ENCODE measurements at regions not wholly inside any gene's neighbourhood (a gene's known extent, or its start where the extent isn't known, plus 50 kb on each side); places are given as distances from the start of the nearest gene placed in this dataset.
A peak's percentile ranks its signal among the peaks of the same experiment; 100 is the strongest.

- H3K36me3 ChIP-seq (ENCODE audit: control insufficient read depth, insufficient read depth, low read length): no peaks in the 10 kb centered on the region
- DNase-seq: no peak
- Mint-ChIP-seq H3K9me3 (no peaks in the 10 kb centered on the region), H3K27ac (no peak overlapping the region), H3K36me3 (ENCODE audit: low read depth) (no peaks in the 10 kb centered on the region), H3K4me3 (no peak overlapping the region), H3K4me1 (peaks cover 11% of the 10 kb centered on the region), H3K27me3 (ENCODE audit: insufficient read depth) (peaks cover 17% of the 10 kb centered on the region)
- peaks cover 9% of the 10 kb centered on the region for H3K4me1 ChIP-seq (ENCODE audit: control insufficient read depth, insufficient read depth, low read length)
- no peaks in the 10 kb centered on the region for H3K27me3 ChIP-seq (ENCODE audit: control insufficient read depth, insufficient read depth, low read length, poor library complexity, severe bottlenecking)
- WGBS, 2 experiments (ENCODE audit: insufficient coverage in 1 of 2, insufficient read length in 1 of 2): 91 to 94% methylated on average over 2 to 3 of the region's 3 CpGs
- H3K9ac ChIP-seq (ENCODE audit: extremely low read depth, low read length, poor library complexity, severe bottlenecking): no peak overlapping the region
- H3K4me3 ChIP-seq (ENCODE audit: low read length): no peak overlapping the region
- no peak overlapping the region for H3K27ac ChIP-seq (ENCODE audit: low read depth, low read length)
- no peaks in the 10 kb centered on the region for H3K9me3 ChIP-seq (ENCODE audit: control insufficient read depth, low read length)
- no peak for TF ChIP-seq CTCF (conservative IDR thresholded peaks at IDR 0.05)
Measured at GRCh38 chr2:16719485-16719808, 53.8 kb upstream of the CYRIA start.

- no peaks in the 10 kb centered on the region for H3K36me3 ChIP-seq (ENCODE audit: control insufficient read depth, insufficient read depth, low read length)
- 76 to 86% methylated on average over 7 to 10 of the region's 10 CpGs for WGBS, 2 experiments (ENCODE audit: insufficient coverage in 1 of 2, insufficient read length in 1 of 2)
Measured at GRCh38 chr2:16718576-16719484, 53.2 kb upstream of the CYRIA start.

GRCh38 chr2:16717477-16717876 is 51.8 kb upstream of the CYRIA start:
- Mint-ChIP-seq H3K9me3 (no peaks in the 10 kb centered on the region), H3K27me3 (ENCODE audit: insufficient read depth) (peaks cover 12% of the 10 kb centered on the region), H3K27ac (no peak overlapping the region), H3K4me3 (no peak overlapping the region), H3K36me3 (ENCODE audit: low read depth) (no peaks in the 10 kb centered on the region), H3K4me1 (peaks cover 11% of the 10 kb centered on the region)
- DNase-seq: peak; percentile 66
- H3K4me3 ChIP-seq (ENCODE audit: low read length): no peak overlapping the region
- peaks cover 9% of the 10 kb centered on the region for H3K4me1 ChIP-seq (ENCODE audit: control insufficient read depth, insufficient read depth, low read length)
- H3K27ac ChIP-seq (ENCODE audit: low read depth, low read length): no peak overlapping the region
- H3K36me3 ChIP-seq (ENCODE audit: control insufficient read depth, insufficient read depth, low read length): no peaks in the 10 kb centered on the region
- no peaks in the 10 kb centered on the region for H3K27me3 ChIP-seq (ENCODE audit: control insufficient read depth, insufficient read depth, low read length, poor library complexity, severe bottlenecking)
- no peak overlapping the region for H3K9ac ChIP-seq (ENCODE audit: extremely low read depth, low read length, poor library complexity, severe bottlenecking)
- H3K9me3 ChIP-seq (ENCODE audit: control insufficient read depth, low read length): no peaks in the 10 kb centered on the region
- 67 to 69% methylated on average over 3 of the region's 3 CpGs for WGBS, 2 experiments (ENCODE audit: insufficient coverage in 1 of 2, insufficient read length in 1 of 2)
- no peak for TF ChIP-seq CTCF (conservative IDR thresholded peaks at IDR 0.05)

More at GRCh38 chr2:16718576-16719484, 53.2 kb upstream of the CYRIA start:
- Histone ChIP-seq H3K9ac (ENCODE audit: extremely low read depth, low read length, poor library complexity, severe bottlenecking) (no peak overlapping the region), H3K27ac (ENCODE audit: low read depth, low read length) (no peak overlapping the region), H3K9me3 (ENCODE audit: control insufficient read depth, low read length) (no peaks in the 10 kb centered on the region), H3K4me3 (ENCODE audit: low read length) (no peak overlapping the region), H3K27me3 (ENCODE audit: control insufficient read depth, insufficient read depth, low read length, poor library complexity, severe bottlenecking) (no peaks in the 10 kb centered on the region), H3K4me1 (ENCODE audit: control insufficient read depth, insufficient read depth, low read length) (peaks cover 9% of the 10 kb centered on the region)
- H3K4me3 Mint-ChIP-seq: no peak overlapping the region
- H3K27me3 Mint-ChIP-seq (ENCODE audit: insufficient read depth): peaks cover 12% of the 10 kb centered on the region
- H3K4me1 Mint-ChIP-seq: peaks cover 11% of the 10 kb centered on the region
- no peak overlapping the region for H3K27ac Mint-ChIP-seq
- DNase-seq: no peak
- H3K36me3 Mint-ChIP-seq (ENCODE audit: low read depth): no peaks in the 10 kb centered on the region
- TF ChIP-seq CTCF (conservative IDR thresholded peaks at IDR 0.05): no peak
- H3K9me3 Mint-ChIP-seq: no peaks in the 10 kb centered on the region

Data from endodermal cell (in vitro differentiated cells).